ENCODE measurements at regions not wholly inside any gene's neighbourhood (a gene's known extent, or its start where the extent isn't known, plus 50 kb on each side); places are given as distances from the start of the nearest gene placed in this dataset.
A peak's percentile ranks its signal among the peaks of the same experiment; 100 is the strongest.

GRCh38 chr1:234681990-234682389 lies 72.0 kb upstream of the IRF2BP2 start:
- no peak for DNase-seq

GRCh38 chr1:234681065-234681464 lies 71.1 kb upstream of the IRF2BP2 start:
- DNase-seq: no peak

- no peak for DNase-seq
Observed at GRCh38 chr1:234680331-234680904, 70.4 kb upstream of the IRF2BP2 start.

- peak; percentile 76 for DNase-seq
Observed at GRCh38 chr1:234676103-234676594, 66.2 kb upstream of the IRF2BP2 start.

GRCh38 chr1:234675572-234675971 lies 65.6 kb upstream of the IRF2BP2 start:
- no peak for DNase-seq

- DNase-seq: no peak
Observed at GRCh38 chr1:234675006-234675405, 65.0 kb upstream of the IRF2BP2 start.

- DNase-seq: no peak
Observed at GRCh38 chr1:234674218-234674815, 64.3 kb upstream of the IRF2BP2 start.

GRCh38 chr1:234672349-234673135 lies 62.6 kb upstream of the IRF2BP2 start:
- no peak for DNase-seq

GRCh38 chr1:234670967-234671626 lies 61.1 kb upstream of the IRF2BP2 start:
- DNase-seq: no peak

- no peak for DNase-seq
Observed at GRCh38 chr1:234669499-234669898, 59.5 kb upstream of the IRF2BP2 start.

GRCh38 chr1:234668577-234668955 lies 58.6 kb upstream of the IRF2BP2 start:
- no peak for DNase-seq

GRCh38 chr1:234667600-234668576 lies 57.9 kb upstream of the IRF2BP2 start:
- no peak for DNase-seq

GRCh38 chr1:234666761-234667160 lies 56.8 kb upstream of the IRF2BP2 start:
- no peak for DNase-seq

GRCh38 chr1:234665975-234666605 lies 56.1 kb upstream of the IRF2BP2 start:
- DNase-seq: no peak

- no peak for DNase-seq
Observed at GRCh38 chr1:234662148-234662547, 52.2 kb upstream of the IRF2BP2 start.

- DNase-seq: no peak
Observed at GRCh38 chr1:234661317-234661928, 51.4 kb upstream of the IRF2BP2 start.

GRCh38 chr1:234660536-234661316 lies 50.7 kb upstream of the IRF2BP2 start:
- DNase-seq: no peak

Measured in EL (cell line).